A673 (cell line): ENCODE measurements at regions not wholly inside any gene's neighbourhood (a gene's known extent, or its start where the extent isn't known, plus 50 kb on each side); places are given as distances from the start of the nearest gene placed in this dataset.

Experiments
- EZH2 ChIP-seq: fragments of 200-600 bp; sonication (generic); IDR thresholded peaks from 2 replicates; pipeline ENCODE4 v1.6.1; 2017; ENCODE audit warnings: borderline replicate concordance, low read depth, mild to moderate bottlenecking, mixed read lengths, antibody characterized with exemption, low read length; ENCODE audit not compliant: poor library complexity, severe bottlenecking
- TF ChIP-seq, protein P1 (sequence below): fragments of 300-800, 200-600 bp; sonication (generic); conservative IDR thresholded peaks from 2 replicates; pipeline ENCODE4 v1.5.1; 2017; ENCODE audit warnings: low read depth, mild to moderate bottlenecking, antibody characterized with exemption, low read length, moderate library complexity, mixed read lengths

DNA sequence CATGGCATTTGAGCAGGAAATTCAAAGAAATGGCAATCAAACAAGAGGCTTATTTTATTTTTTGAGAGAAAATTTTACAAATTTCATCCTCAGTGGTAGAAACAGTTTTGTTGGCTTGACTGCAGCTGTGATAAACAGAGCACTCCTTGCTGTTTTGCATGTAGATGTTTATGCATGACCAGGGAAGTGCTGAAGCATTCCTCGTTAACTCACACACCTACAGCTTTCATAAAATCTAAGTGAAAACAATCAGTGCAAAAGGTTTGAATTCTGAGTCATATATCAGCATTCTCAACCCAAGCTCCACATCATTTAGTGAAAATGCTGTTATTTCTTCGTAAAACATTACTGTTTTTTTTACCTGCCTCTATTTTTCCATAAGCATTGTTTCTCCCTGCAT lies 146.6 kb upstream of the CCDC68 start:
- TF ChIP-seq, protein P1, sequence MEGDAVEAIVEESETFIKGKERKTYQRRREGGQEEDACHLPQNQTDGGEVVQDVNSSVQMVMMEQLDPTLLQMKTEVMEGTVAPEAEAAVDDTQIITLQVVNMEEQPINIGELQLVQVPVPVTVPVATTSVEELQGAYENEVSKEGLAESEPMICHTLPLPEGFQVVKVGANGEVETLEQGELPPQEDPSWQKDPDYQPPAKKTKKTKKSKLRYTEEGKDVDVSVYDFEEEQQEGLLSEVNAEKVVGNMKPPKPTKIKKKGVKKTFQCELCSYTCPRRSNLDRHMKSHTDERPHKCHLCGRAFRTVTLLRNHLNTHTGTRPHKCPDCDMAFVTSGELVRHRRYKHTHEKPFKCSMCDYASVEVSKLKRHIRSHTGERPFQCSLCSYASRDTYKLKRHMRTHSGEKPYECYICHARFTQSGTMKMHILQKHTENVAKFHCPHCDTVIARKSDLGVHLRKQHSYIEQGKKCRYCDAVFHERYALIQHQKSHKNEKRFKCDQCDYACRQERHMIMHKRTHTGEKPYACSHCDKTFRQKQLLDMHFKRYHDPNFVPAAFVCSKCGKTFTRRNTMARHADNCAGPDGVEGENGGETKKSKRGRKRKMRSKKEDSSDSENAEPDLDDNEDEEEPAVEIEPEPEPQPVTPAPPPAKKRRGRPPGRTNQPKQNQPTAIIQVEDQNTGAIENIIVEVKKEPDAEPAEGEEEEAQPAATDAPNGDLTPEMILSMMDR: no peak
- no peak for TF ChIP-seq EZH2
